OCI-LY7 (cell line): ENCODE measurements at regions not wholly inside any gene's neighbourhood (a gene's known extent, or its start where the extent isn't known, plus 50 kb on each side); places are given as distances from the start of the nearest gene placed in this dataset.

Experiments used
- BruUV-seq: library from RNA; stranded (reverse); fragments of 400-500 nt; replicated peaks from 2 replicates; lab custom pipeline; 2021; lab: Mats Ljungman, UMichigan
- CTCF ChIA-PET: fragments of 300-600 bp; sonication (Branson Sonifier 250); formaldehyde crosslinking; loops from one replicate; lab custom pipeline; 2022; ENCODE audit warnings: antibody characterized with exemption; ENCODE audit not compliant: unreplicated experiment; lab: Charles Lee
- POLR2A ChIA-PET: fragments of 300-600 bp; sonication (Branson Sonifier 250); formaldehyde crosslinking; loops from one replicate; lab custom pipeline; 2022; ENCODE audit warnings: antibody characterized with exemption; lab: Charles Lee
- DNase-seq: peaks from one replicate; pipeline ENCODE4 v3.0.0-alpha.2; 2015; ENCODE audit warnings: low spot score
- H2AFZ ChIP-seq: fragments of 200-600 bp; sonication (generic), shearing (Covaris generic); 2 replicates; pipeline ENCODE4 v1.6.1; 2014; ENCODE audit warnings: mild to moderate bottlenecking, antibody characterized with exemption, low read length, moderate library complexity
- H3K27ac ChIP-seq: fragments of 200-600 bp; sonication (generic); 2 replicates; pipeline ENCODE4 v1.5.1; 2014; ENCODE audit warnings: mixed run types, low read depth, mild to moderate bottlenecking, moderate library complexity, low read length, inconsistent platforms; ENCODE audit not compliant: poor library complexity, severe bottlenecking
- H3K36me3 ChIP-seq: fragments of 200-600 bp; sonication (generic); 2 replicates; pipeline ENCODE4 v1.6.1; 2014; ENCODE audit warnings: mild to moderate bottlenecking, antibody characterized with exemption, low read length, moderate library complexity, mixed read lengths; ENCODE audit not compliant: insufficient read depth
- H3K4me1 ChIP-seq: fragments of 200-600 bp; sonication (generic); 2 replicates; pipeline ENCODE4 v1.5.1; 2014; ENCODE audit warnings: mild to moderate bottlenecking, low read length; ENCODE audit not compliant: insufficient read depth, poor library complexity, severe bottlenecking
- H3K4me2 ChIP-seq: fragments of 200-600 bp; sonication (generic); 2 replicates; pipeline ENCODE4 v1.6.1; 2014; ENCODE audit warnings: mild to moderate bottlenecking, low read length
- H3K4me3 ChIP-seq: fragments of 200-600 bp; sonication (generic); 2 replicates; pipeline ENCODE4 v1.5.1; 2014; ENCODE audit warnings: mild to moderate bottlenecking, low read depth, low read length; ENCODE audit not compliant: poor library complexity, severe bottlenecking
- H3K79me2 ChIP-seq: fragments of 200-600 bp; sonication (generic); 2 replicates; pipeline ENCODE4 v1.6.1; 2016; ENCODE audit warnings: low read depth, mild to moderate bottlenecking, low read length, moderate library complexity, mixed read lengths; ENCODE audit not compliant: insufficient read depth
- H3K9me2 ChIP-seq: fragments of 200-600 bp; sonication (generic); 2 replicates; pipeline ENCODE4 v1.6.1; 2016; ENCODE audit warnings: mild to moderate bottlenecking, low read length, mixed read lengths; ENCODE audit not compliant: insufficient read depth
- H3K9me3 ChIP-seq: fragments of 200-600 bp; sonication (generic); 2 replicates; pipeline ENCODE4 v1.6.1; 2014; ENCODE audit warnings: mild to moderate bottlenecking, mixed run types, low read length, mixed read lengths
- H4K20me1 ChIP-seq: fragments of 200-600 bp; sonication (generic); 2 replicates; pipeline ENCODE4 v1.6.1; 2014; ENCODE audit warnings: mild to moderate bottlenecking, antibody characterized with exemption, low read length, moderate library complexity, mixed read lengths; ENCODE audit not compliant: insufficient read depth
- EZH2phosphoT487 ChIP-seq: fragments of 200-600 bp; sonication (generic); IDR thresholded peaks from 2 replicates; pipeline ENCODE4 v1.6.1; 2018; ENCODE audit warnings: low read depth, borderline replicate concordance, mild to moderate bottlenecking, mixed run types, antibody characterized with exemption, low read length, moderate library complexity, mixed read lengths
- intact Hi-C: fragments of 100-400 bp; cut with micrococcal nuclease; formaldehyde crosslinking; loops from one replicate; pipeline ENCODE4 v1.10.0; 2022; ENCODE audit not compliant: unreplicated experiment
- TF ChIP-seq, protein P1 (sequence below): fragments of 200-600 bp; sonication (generic); conservative IDR thresholded peaks from 2 replicates; pipeline ENCODE4 v1.5.1; 2014; ENCODE audit warnings: mild to moderate bottlenecking, antibody characterized with exemption, low read length, moderate library complexity, mixed read lengths

DNA sequence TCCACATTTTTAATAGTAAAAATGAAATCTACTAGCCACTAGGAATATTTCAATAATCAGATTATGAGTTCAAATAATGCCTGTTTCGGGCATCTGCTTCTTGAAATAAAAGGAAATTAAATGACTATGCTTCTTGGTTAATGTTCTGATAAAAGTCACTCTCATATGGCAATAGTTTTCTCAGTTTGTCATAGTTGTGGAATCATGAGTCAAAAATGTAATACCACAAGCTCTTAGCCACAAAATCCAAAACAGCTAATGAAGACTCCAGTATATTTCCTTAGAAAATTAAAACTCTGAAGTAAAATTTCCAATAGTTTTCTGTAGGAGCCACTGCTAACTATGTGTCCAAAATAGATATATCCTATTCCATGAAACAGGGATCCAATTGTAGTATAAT, 676.3 kb upstream of the CDH8 start:
- Histone ChIP-seq H3K4me2 (no peak overlapping the region), H3K9me3 (no peaks in the 10 kb centered on the region), H3K27ac (no peak overlapping the region), H3K4me3 (no peak overlapping the region), H4K20me1 (no peaks in the 10 kb centered on the region), H3K4me1 (no peaks in the 10 kb centered on the region), H3K79me2 (no peaks in the 10 kb centered on the region), H2AFZ (no peak overlapping the region), H3K9me2 (no peaks in the 10 kb centered on the region), H3K36me3 (no peaks in the 10 kb centered on the region)
- intact Hi-C loops = no loop called here
- ChIA-PET POLR2A (no interaction called here), CTCF (no interaction called here)
- TF ChIP-seq EZH2phosphoT487 = no peak
- TF ChIP-seq, protein P1, sequence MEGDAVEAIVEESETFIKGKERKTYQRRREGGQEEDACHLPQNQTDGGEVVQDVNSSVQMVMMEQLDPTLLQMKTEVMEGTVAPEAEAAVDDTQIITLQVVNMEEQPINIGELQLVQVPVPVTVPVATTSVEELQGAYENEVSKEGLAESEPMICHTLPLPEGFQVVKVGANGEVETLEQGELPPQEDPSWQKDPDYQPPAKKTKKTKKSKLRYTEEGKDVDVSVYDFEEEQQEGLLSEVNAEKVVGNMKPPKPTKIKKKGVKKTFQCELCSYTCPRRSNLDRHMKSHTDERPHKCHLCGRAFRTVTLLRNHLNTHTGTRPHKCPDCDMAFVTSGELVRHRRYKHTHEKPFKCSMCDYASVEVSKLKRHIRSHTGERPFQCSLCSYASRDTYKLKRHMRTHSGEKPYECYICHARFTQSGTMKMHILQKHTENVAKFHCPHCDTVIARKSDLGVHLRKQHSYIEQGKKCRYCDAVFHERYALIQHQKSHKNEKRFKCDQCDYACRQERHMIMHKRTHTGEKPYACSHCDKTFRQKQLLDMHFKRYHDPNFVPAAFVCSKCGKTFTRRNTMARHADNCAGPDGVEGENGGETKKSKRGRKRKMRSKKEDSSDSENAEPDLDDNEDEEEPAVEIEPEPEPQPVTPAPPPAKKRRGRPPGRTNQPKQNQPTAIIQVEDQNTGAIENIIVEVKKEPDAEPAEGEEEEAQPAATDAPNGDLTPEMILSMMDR = no peak
- BruUV-seq = no TSS peak
- no peak for DNase-seq

DNA sequence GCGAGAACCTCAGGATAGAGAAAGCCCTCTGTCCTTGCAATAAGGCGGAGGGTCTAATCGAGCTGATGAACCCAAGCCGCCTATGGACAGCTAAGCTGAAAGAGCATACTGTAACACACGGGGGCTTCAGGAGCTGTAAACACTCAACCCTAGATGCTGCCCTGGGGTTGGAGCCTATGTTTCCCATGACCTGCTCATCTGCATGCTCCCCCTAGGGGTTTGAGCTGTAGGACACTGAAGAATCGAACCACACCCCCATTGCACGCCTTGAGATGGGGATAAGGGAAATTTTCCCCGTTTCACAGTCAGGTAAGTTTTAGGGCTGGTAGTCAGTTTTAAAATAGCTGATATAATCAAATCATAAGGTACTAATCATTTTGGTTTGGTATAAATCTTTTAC, 675.6 kb upstream of the CDH8 start:
- no peak for TF ChIP-seq EZH2phosphoT487
- no peaks in the 10 kb centered on the region for H3K9me2 ChIP-seq
- no peak overlapping the region for H3K4me2 ChIP-seq
- H3K4me1 ChIP-seq = no peaks in the 10 kb centered on the region
- no peaks in the 10 kb centered on the region for H3K79me2 ChIP-seq
- H3K36me3 ChIP-seq = no peaks in the 10 kb centered on the region
- no peak overlapping the region for H3K4me3 ChIP-seq
- no peaks in the 10 kb centered on the region for H3K9me3 ChIP-seq
- H4K20me1 ChIP-seq = no peaks in the 10 kb centered on the region
- ChIA-PET CTCF (no interaction called here), POLR2A (no interaction called here)
- no peak overlapping the region for H3K27ac ChIP-seq
- no peak for DNase-seq
- intact Hi-C loops = no loop called here
- H2AFZ ChIP-seq = no peak overlapping the region
- no TSS peak for BruUV-seq

DNA sequence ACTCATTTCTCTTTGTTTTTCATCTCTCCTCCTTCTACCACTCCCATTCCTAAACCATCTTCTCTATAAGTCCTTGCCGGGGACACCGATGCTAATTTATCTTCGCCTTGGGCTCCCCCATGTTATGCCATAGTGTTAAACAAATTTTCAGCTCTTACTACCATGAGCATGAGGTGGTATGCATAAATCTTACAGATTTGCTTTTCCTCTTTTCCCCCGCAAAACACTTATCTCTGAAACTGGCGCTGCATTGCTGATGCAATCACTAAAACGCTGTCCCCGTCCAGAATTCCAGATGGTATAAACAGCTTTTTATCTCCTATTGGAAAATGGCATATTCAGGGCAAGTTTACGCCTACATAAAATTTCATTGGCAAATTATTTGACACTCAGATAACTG, 673.6 kb upstream of the CDH8 start:
- TF ChIP-seq, protein P1 = no peak
- intact Hi-C loops = no loop called here
- CTCF ChIA-PET = no interaction called here

More for the DNA sequence above, 673.6 kb upstream of the CDH8 start:
- no peaks in the 10 kb centered on the region for H4K20me1 ChIP-seq
- no peak overlapping the region for H3K4me3 ChIP-seq
- no peak overlapping the region for H2AFZ ChIP-seq
- H3K36me3 ChIP-seq = no peaks in the 10 kb centered on the region
- H3K4me2 ChIP-seq = no peak overlapping the region
- no peaks in the 10 kb centered on the region for H3K9me3 ChIP-seq
- no peak overlapping the region for H3K27ac ChIP-seq
- H3K4me1 ChIP-seq = no peaks in the 10 kb centered on the region
- H3K79me2 ChIP-seq = no peaks in the 10 kb centered on the region
- H3K9me2 ChIP-seq = no peaks in the 10 kb centered on the region
- POLR2A ChIA-PET = no interaction called here
- no TSS peak for BruUV-seq
- DNase-seq = no peak
